GM19240 (cell line): ENCODE measurements at regions not wholly inside any gene's neighbourhood (a gene's known extent, or its start where the extent isn't known, plus 50 kb on each side); places are given as distances from the start of the nearest gene placed in this dataset.
"Not testable (repeated sequence)": the region's sequence is repeated elsewhere in the genome, so short reads cannot be mapped to it uniquely, and the experiment has no call there.

ENCODE experiments used
- DNase-seq: peaks from one replicate; pipeline ENCODE4 v3.0.0; 2011; ENCODE audit warnings: low spot score; ENCODE audit not compliant: insufficient read length

- no peak for DNase-seq
These were observed 86.7 kb upstream of the MAP4K4 start for GRCh38 chr2:101610750-101611315.

- no peak for DNase-seq
These were observed 88.1 kb upstream of the MAP4K4 start for GRCh38 chr2:101609433-101609832.

GRCh38 chr2:101608408-101609310 is 88.8 kb upstream of the MAP4K4 start:
- DNase-seq: no peak

GRCh38 chr2:101597347-101597944 is 100.1 kb upstream of the MAP4K4 start:
- no peak for DNase-seq

- DNase-seq: no peak
These were observed 101.2 kb upstream of the MAP4K4 start for GRCh38 chr2:101596333-101596732.

GRCh38 chr2:101587251-101587650 is 110.3 kb upstream of the MAP4K4 start:
- no peak for DNase-seq

- DNase-seq: no peak
These were observed 108.9 kb upstream of the RFX8 start for GRCh38 chr2:101583861-101584260.

- no peak for DNase-seq
These were observed 106.9 kb upstream of the RFX8 start for GRCh38 chr2:101581675-101582299.

- no peak for DNase-seq
These were observed 105.6 kb upstream of the RFX8 start for GRCh38 chr2:101580528-101580927.

- DNase-seq: no peak
These were observed 103.8 kb upstream of the RFX8 start for GRCh38 chr2:101578671-101579070.

GRCh38 chr2:101578135-101578534 is 103.2 kb upstream of the RFX8 start:
- DNase-seq: not testable (repeated sequence)

- no peak for DNase-seq
These were observed 102.3 kb upstream of the RFX8 start for GRCh38 chr2:101577173-101577572.

- no peak for DNase-seq
These were observed 99.7 kb upstream of the RFX8 start for GRCh38 chr2:101574622-101575021.

- DNase-seq: no peak
These were observed 97.0 kb upstream of the RFX8 start for GRCh38 chr2:101571951-101572350.

- no peak for DNase-seq
These were observed 95.1 kb upstream of the RFX8 start for GRCh38 chr2:101569886-101570520.

- no peak for DNase-seq
These were observed 94.1 kb upstream of the RFX8 start for GRCh38 chr2:101568969-101569368.

- no peak for DNase-seq
These were observed 91.8 kb upstream of the RFX8 start for GRCh38 chr2:101566632-101567228.

- DNase-seq: no peak
These were observed 88.9 kb upstream of the RFX8 start for GRCh38 chr2:101563849-101564248.

- no peak for DNase-seq
These were observed 85.9 kb upstream of the RFX8 start for GRCh38 chr2:101560780-101561315.

GRCh38 chr2:101559551-101559950 is 84.6 kb upstream of the RFX8 start:
- no peak for DNase-seq
